Tibial nerve (tissue), 4 donors: ENCODE measurements at regions not wholly inside any gene's neighbourhood (a gene's known extent, or its start where the extent isn't known, plus 50 kb on each side); places are given as distances from the start of the nearest gene placed in this dataset.

Experiments used
- EP300 ChIP-seq, 2 donors: sonication (generic); formaldehyde crosslinking; IDR thresholded peaks; one replicate each; pipeline ENCODE4 v1.6.1; 2017; ENCODE audit warnings: antibody characterized with exemption in 2 of 2, mild to moderate bottlenecking in 1 of 2
- POLR2A ChIP-seq, 2 donors: fragments of 450-650 bp; IDR thresholded peaks; one replicate each; pipeline ENCODE4 v1.6.1; 2017; ENCODE audit warnings: antibody characterized with exemption in 2 of 2, mild to moderate bottlenecking in 2 of 2, moderate library complexity in 2 of 2
- TF ChIP-seq, protein P1 (sequence below), 5 experiments: fragments of 200-600 bp in 3 of 5; fragments of 450-650 bp in 2 of 5; sonication (generic) in 3 of 5; IDR thresholded peaks; one replicate each; pipeline ENCODE4 v1.5.1; 2016 to 2019; ENCODE audit warnings: antibody characterized with exemption in 5 of 5, mild to moderate bottlenecking in 3 of 5, moderate library complexity in 2 of 5

DNA sequence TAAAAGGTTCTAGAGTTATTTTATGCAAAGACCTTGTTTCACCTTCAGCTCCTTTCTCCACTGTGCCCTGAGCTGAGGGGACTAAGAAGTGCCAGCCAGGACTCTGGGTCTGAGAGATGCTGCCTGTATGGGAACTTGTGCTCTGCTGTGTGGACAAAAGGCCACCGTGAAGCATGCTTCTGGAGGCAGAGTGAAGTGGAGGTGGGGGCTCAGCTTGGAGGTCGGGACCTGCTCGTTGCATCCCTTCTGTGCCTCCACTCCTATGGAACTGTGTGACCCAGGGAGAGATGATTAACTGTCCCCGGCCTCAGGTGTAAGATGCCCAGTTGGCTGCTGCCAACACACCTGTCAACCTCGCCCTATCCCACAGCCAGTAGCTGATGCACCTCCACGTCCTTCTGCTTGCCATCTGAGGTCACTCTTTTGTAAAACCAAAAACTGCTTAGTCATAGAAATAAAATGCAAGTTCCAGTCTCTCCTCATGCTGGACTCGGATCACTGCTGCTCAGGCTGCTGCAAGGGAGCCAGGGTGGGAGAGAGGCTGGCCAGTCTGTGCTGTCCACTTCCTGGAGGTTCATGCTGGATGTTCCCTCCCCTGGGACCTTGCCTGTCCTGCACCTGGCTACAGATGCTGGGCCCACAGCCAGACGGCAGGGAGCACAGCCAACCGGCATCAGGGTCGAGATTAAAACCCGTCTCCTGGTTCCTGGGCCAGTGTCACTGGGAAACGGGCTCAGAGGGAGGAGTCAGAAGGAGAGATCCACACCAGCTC, 113.2 kb downstream of the ACKR3 start:
- TF ChIP-seq, protein P1, sequence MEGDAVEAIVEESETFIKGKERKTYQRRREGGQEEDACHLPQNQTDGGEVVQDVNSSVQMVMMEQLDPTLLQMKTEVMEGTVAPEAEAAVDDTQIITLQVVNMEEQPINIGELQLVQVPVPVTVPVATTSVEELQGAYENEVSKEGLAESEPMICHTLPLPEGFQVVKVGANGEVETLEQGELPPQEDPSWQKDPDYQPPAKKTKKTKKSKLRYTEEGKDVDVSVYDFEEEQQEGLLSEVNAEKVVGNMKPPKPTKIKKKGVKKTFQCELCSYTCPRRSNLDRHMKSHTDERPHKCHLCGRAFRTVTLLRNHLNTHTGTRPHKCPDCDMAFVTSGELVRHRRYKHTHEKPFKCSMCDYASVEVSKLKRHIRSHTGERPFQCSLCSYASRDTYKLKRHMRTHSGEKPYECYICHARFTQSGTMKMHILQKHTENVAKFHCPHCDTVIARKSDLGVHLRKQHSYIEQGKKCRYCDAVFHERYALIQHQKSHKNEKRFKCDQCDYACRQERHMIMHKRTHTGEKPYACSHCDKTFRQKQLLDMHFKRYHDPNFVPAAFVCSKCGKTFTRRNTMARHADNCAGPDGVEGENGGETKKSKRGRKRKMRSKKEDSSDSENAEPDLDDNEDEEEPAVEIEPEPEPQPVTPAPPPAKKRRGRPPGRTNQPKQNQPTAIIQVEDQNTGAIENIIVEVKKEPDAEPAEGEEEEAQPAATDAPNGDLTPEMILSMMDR (IDR thresholded peaks at IDR 0.05), result no peak
- no peak for TF ChIP-seq POLR2A (IDR thresholded peaks at IDR 0.05)
- TF ChIP-seq EP300 (IDR thresholded peaks at IDR 0.05), result no peak
